ENCODE measurements at regions not wholly inside any gene's neighbourhood (a gene's known extent, or its start where the extent isn't known, plus 50 kb on each side); places are given as distances from the start of the nearest gene placed in this dataset.

DNA sequence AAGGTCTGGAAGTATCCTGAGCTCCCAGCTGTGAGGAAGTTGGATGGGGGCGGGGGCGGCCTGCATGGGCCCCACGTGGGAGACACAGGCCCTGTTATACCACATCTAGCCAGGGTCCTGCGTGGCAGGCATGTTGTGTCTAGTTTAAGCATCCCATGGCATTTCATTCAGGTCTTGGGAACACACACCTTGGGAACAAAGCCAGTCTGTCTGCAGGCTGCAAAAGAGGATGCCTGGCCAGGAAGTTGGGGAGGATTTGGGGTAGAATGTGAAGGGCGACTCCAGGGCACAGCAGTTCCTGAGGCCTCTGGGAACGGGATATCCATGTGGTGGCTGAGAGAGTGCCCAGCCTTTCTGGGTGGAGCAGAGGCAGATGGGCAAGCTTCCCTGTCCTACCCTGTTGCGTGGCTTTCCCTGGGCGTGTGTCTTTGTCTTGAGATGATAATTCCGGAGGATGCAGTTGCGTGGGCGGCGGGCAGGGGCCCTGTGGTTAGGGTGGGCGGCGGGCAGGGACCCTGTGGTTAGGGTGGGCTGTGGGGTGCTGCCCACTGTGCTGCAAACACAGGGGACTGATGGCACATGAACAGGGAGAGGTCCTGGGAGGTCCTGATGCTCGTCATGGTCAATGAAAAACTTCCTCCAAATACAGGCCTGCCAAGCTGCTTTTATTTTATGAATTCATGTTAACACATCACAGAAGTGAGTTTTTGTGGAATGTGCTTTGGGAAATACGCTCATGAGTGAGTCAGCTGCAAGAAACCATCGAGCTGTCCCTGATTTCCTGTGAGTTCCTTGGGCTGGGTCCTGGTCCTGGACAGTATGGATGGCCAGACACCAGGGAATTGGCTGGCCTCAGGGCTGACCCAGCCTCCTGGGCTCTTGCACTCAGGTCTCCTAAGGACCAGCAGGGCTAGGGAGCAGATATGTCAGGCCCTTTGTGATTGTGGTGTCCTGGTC is 90.0 kb upstream of the HS6ST1 start:
- TF ChIP-seq, protein P1, sequence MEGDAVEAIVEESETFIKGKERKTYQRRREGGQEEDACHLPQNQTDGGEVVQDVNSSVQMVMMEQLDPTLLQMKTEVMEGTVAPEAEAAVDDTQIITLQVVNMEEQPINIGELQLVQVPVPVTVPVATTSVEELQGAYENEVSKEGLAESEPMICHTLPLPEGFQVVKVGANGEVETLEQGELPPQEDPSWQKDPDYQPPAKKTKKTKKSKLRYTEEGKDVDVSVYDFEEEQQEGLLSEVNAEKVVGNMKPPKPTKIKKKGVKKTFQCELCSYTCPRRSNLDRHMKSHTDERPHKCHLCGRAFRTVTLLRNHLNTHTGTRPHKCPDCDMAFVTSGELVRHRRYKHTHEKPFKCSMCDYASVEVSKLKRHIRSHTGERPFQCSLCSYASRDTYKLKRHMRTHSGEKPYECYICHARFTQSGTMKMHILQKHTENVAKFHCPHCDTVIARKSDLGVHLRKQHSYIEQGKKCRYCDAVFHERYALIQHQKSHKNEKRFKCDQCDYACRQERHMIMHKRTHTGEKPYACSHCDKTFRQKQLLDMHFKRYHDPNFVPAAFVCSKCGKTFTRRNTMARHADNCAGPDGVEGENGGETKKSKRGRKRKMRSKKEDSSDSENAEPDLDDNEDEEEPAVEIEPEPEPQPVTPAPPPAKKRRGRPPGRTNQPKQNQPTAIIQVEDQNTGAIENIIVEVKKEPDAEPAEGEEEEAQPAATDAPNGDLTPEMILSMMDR (conservative IDR thresholded peaks at IDR 0.05; ENCODE audit: low read depth, low read length): no peak
- no peak overlapping the region for H3K4me3 ChIP-seq (ENCODE audit: low read depth, low read length)
- peak; percentile 73 for DNase-seq (ENCODE audit: low read depth)

DNA sequence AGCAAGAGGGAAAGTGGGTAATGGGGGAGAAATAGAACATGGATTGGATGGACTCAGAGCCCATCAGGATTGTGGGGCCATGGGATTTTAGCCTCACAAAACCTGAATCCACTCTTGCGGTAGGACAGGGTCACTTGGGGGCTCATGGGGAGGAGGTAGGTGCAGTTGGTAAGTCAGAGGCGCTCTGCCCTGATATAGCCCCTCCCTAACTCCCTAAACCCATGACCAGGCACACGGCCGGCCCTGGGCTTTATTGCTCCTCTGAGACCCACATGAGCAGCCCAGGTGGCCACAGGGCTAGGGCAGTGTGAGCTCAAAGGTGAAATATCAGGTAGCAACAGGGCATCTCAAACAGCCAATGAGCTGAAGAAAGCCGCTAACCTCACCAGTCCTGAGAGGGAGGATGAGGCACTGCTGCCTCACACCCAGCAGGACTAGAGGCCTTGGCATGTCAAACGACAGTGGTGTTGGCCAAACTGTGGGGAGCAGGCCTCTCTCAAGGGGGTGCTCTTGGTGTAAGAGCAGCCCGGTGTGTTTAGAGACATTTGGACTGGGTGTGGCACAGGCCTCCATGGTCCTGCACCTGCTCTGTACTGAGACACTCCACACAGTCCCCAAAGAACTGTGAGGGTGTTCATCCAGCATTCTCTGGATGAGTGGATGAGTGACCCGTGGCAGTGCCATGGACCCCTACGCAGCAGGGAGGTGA is 90.8 kb upstream of the HS6ST1 start:
- TF ChIP-seq, protein P1 (conservative IDR thresholded peaks at IDR 0.05; ENCODE audit: low read depth, low read length): no peak
- no peak for DNase-seq (ENCODE audit: low read depth)
- H3K4me3 ChIP-seq (ENCODE audit: low read depth, low read length): no peak overlapping the region

DNA sequence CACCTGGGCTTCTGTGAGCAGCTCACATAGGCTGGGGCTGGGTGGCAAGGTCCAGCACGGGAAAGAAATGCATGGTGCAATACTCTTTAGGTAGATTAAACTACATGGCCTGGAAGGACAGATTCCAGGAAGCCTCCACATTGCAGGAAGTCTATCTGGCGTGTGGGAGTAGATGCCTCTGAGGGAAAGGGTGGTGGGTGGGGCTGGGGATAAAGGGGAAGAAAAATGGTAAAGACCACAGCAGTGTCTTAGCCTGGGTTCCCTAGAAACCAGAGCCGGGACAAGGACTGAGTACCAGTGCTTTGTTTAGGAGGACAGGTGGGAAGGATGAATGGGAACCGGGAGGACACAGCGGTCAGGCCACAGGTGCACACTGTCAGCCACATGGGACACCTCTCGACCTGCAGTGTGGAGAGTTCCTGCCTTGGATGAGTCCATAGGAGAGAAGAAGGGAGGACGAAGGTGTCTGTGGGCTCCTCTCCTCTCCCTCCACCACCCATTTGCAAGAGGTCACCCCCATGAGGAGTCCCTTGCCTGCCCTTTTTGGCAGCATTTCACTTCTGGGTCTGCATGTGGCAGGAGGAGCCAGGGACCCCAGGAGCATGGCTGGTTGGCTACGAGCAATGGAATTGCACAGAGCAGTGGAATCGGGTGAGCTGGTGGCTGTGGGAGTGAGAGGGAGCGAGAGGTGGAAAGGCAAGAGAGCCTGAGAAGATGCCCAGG is 91.5 kb upstream of the HS6ST1 start:
- TF ChIP-seq, protein P1 (conservative IDR thresholded peaks at IDR 0.05; ENCODE audit: low read depth, low read length): no peak
- no peak overlapping the region for H3K4me3 ChIP-seq (ENCODE audit: low read depth, low read length)
- DNase-seq (ENCODE audit: low read depth): no peak

DNA sequence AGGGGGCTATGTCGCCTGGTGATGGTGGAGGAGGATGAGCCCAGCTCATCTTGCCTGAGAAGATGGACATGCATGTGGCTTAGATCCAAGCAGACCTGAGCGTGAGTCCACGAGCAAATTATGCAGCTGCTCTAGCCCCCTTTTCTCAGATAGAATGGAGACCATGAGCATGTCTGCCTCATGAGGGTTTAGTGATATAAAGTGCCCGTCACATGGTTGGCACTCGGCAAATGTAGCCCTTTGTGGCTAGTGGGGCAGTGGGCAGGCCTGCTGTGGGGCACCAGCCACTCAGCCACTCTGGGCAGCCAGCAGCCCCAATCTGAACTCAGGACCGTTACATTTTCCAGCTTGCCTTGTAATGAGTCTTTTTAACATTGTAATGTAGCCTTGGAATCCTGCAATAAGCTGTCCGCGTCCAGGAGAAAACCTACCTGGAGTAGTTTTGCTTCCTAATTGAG is 92.1 kb upstream of the HS6ST1 start:
- TF ChIP-seq, protein P1 (conservative IDR thresholded peaks at IDR 0.05; ENCODE audit: low read depth, low read length): no peak
- no peak for DNase-seq (ENCODE audit: low read depth)
- no peak overlapping the region for H3K4me3 ChIP-seq (ENCODE audit: low read depth, low read length)

DNA sequence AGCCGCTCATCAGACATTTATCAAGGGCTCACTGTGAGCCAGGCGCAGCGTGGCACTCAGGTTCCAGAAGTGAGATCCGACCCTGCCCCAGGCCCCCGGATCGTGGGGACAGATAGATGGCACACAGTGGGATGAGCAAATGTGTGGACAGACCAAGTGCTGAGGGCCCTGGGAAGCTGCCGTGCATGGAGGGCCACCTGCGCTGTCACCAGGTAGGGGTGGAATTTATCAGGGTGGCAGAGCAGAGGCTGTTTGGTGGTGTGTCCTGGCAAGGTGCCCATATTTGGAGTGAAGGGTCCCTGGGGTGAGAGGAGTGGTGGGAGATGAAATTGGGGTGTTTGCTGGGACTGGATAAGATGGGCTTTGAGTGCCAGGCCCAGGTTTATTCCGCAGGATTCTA is 92.8 kb upstream of the HS6ST1 start:
- TF ChIP-seq, protein P1 (conservative IDR thresholded peaks at IDR 0.05; ENCODE audit: low read depth, low read length): no peak
- no peak overlapping the region for H3K4me3 ChIP-seq (ENCODE audit: low read depth, low read length)
- no peak for DNase-seq (ENCODE audit: low read depth)

DNA sequence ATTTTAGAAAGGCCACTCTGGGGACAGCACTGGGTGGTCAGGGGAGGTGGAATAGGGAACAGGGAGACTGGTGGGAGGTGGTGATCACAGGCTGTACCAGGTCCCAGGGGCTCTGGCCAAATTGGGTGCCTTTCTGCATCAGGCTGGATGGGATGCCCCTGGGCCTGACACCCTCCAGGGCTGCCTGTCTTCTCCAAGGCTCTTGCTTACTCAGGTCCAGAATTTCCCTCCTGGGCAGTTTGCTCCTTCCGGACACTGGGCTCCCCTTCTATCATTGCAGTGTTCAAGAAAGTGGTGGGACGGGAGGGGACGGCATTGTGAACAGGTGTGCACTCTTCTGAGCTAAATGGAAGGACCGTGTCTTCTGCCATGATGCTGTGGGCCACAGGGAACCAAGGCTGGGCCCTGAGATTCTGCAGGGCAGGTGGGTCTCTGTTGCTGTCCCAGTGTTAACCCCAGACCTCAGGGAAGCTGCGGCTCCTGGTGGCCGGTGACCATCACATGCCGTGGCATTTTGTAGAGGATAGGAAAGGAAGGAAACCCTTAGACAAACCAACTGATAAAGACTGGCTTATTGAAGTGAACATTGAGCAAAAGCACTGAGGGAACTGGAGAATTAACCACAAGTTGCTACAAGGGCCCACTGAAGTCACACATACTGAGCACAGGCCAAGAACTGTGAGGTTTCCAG is 93.7 kb upstream of the HS6ST1 start:
- H3K4me3 ChIP-seq (ENCODE audit: low read depth, low read length): no peak overlapping the region
- TF ChIP-seq, protein P1 (conservative IDR thresholded peaks at IDR 0.05; ENCODE audit: low read depth, low read length): no peak
- no peak for DNase-seq (ENCODE audit: low read depth)

All from choroid plexus epithelial cell (primary cell).